Activated CD8-positive, alpha-beta T cell treated with anti-CD3 and anti-CD28 coated beads for 36 hours (primary cell): ENCODE measurements at regions not wholly inside any gene's neighbourhood (a gene's known extent, or its start where the extent isn't known, plus 50 kb on each side); places are given as distances from the start of the nearest gene placed in this dataset.

Experiments used
- ATAC-seq: fragments of 200-7000 bp; cut with Tn5 transposase; one replicate; pipeline ENCODE4 v1.10.0; 2021; ENCODE audit warnings: mild to moderate bottlenecking, moderate library complexity
- CTCF ChIA-PET: fragments of 350-600 bp; sonication (Branson Sonifier 250); formaldehyde crosslinking; loops from one replicate; lab custom pipeline; 2021; ENCODE audit warnings: antibody characterized with exemption; lab: Charles Lee
- POLR2A ChIA-PET: fragments of 350-600 bp; sonication (Branson Sonifier 250); formaldehyde crosslinking; loops from one replicate; lab custom pipeline; 2021; ENCODE audit warnings: antibody characterized with exemption; lab: Charles Lee
- DNase-seq: peaks from one replicate; pipeline ENCODE4 v3.0.0-alpha.2; 2020
- H3K27ac Mint-ChIP-seq: one replicate; pipeline ENCODE4 v1.8.0; 2021; ENCODE audit warnings: mild to moderate bottlenecking, mixed read lengths
- H3K27me3 Mint-ChIP-seq: one replicate; pipeline ENCODE4 v1.8.0; 2021; ENCODE audit warnings: mixed read lengths
- H3K36me3 Mint-ChIP-seq: one replicate; pipeline ENCODE4 v1.8.0; 2021; ENCODE audit warnings: low read depth, mixed read lengths
- H3K4me1 Mint-ChIP-seq: one replicate; pipeline ENCODE4 v1.8.0; 2021; ENCODE audit warnings: low read depth, mixed read lengths
- H3K4me3 Mint-ChIP-seq: one replicate; pipeline ENCODE4 v1.8.0; 2021; ENCODE audit warnings: mild to moderate bottlenecking, moderate library complexity, mixed read lengths
- H3K9me3 Mint-ChIP-seq: one replicate; pipeline ENCODE4 v1.8.0; 2021; ENCODE audit warnings: mixed read lengths
- intact Hi-C: fragments of 100-400 bp; cut with micrococcal nuclease; formaldehyde crosslinking; loops from one replicate; pipeline ENCODE4 v1.10.0; 2022
- TF ChIP-seq, protein P1 (sequence below): fragments of 200-600 bp; IDR thresholded peaks from one replicate; pipeline ENCODE4 v1.8.0; 2022; ENCODE audit warnings: antibody characterized with exemption, mild to moderate bottlenecking

DNA sequence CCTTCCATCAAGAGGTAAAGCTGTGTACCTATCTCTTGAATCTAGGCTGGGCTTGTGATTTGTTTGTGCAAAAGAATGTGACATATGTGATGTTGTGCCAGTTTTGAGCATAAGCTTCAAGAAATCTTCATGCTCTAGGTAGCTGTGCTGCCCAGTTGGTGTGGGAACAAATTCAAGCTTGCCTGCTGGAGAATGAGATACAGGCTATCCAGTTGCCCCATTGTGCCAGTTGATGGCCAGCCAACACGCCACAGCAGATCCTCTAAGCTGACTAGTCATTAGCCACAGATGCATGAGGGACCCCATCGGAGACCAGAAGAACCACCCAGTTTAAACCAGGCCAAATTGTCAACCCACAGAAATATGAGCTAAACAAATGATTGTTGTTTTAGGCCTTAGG, 180.5 kb upstream of the MPHOSPH6 start:
- CTCF ChIA-PET: interaction anchor here (1.2 to 1.5 kb wide), 2 partner anchors 9 to 87 kb away, joined by 3 to 8 read pairs; no protein-coding TSS in a partner anchor
- Mint-ChIP-seq H3K9me3 (no peaks in the 10 kb centered on the region), H3K4me3 (no peak overlapping the region), H3K4me1 (no peaks in the 10 kb centered on the region), H3K27me3 (no peaks in the 10 kb centered on the region), H3K27ac (no peak overlapping the region), H3K36me3 (no peaks in the 10 kb centered on the region)
- POLR2A ChIA-PET: no interaction called here
- no peak for ATAC-seq
- intact Hi-C loops: loop anchor here (10.0 kb wide), 1 partner anchor 56 kb away; no protein-coding TSS in a partner anchor
- no peak for DNase-seq
- TF ChIP-seq, protein P1, sequence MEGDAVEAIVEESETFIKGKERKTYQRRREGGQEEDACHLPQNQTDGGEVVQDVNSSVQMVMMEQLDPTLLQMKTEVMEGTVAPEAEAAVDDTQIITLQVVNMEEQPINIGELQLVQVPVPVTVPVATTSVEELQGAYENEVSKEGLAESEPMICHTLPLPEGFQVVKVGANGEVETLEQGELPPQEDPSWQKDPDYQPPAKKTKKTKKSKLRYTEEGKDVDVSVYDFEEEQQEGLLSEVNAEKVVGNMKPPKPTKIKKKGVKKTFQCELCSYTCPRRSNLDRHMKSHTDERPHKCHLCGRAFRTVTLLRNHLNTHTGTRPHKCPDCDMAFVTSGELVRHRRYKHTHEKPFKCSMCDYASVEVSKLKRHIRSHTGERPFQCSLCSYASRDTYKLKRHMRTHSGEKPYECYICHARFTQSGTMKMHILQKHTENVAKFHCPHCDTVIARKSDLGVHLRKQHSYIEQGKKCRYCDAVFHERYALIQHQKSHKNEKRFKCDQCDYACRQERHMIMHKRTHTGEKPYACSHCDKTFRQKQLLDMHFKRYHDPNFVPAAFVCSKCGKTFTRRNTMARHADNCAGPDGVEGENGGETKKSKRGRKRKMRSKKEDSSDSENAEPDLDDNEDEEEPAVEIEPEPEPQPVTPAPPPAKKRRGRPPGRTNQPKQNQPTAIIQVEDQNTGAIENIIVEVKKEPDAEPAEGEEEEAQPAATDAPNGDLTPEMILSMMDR: no peak

DNA sequence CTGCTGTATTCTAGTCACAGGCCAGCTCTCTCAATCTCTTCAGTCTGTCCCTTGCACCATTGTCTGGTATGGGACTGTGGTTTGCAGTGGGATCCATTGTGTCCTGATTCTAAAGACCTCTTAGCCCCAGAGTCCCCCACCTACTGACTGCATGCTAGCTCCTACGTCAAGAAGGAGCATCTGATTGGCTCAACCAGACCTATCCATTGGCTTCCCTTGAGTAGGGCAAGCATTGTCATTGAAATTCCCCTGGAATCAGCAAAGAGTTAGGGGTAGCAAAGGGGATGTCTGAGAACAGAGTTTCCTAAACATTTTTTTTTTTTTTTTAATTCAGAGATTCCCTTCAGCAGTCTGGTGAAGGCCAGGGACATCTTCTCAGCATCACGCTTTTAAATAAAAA, 175.3 kb upstream of the MPHOSPH6 start:
- intact Hi-C loops: no loop called here
- Mint-ChIP-seq H3K9me3 (no peaks in the 10 kb centered on the region), H3K36me3 (no peaks in the 10 kb centered on the region), H3K27ac (no peak overlapping the region), H3K4me1 (no peaks in the 10 kb centered on the region), H3K27me3 (peaks cover 8% of the 10 kb centered on the region), H3K4me3 (no peak overlapping the region)
- ATAC-seq (no peak), DNase-seq (no peak)
- ChIA-PET CTCF (interaction anchor here (3.0 kb wide), 1 partner anchor 82 kb away, joined by 16 read pairs; no protein-coding TSS in a partner anchor), POLR2A (no interaction called here)
- TF ChIP-seq, protein P1: no peak

DNA sequence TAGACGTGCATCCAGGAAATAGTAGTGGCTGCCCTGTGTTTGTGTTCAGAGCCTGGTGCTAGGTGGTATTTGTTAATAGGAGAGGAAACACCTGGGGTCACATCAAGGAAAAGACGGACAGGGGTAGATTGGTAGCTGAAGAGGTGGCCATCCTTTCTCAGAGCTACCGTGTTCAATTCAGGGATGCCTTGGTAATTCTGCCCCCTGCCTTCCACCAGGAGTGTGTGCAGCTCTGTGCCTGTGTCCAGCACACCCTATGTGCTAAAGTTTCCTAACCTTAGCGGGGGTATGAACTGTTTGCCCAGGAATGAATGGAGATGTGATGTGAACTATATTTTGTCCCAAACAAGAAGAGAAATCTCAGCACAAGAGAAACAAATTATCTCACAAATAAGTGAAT, 174.1 kb upstream of the MPHOSPH6 start:
- H3K36me3 Mint-ChIP-seq: no peaks in the 10 kb centered on the region
- ChIA-PET POLR2A (no interaction called here), CTCF (interaction anchor here (1.0 to 3.0 kb wide), 3 partner anchors 17 to 402 kb away, joined by 4 to 16 read pairs (median 5); no protein-coding TSS in a partner anchor)
- ATAC-seq: no peak
- no peaks in the 10 kb centered on the region for H3K4me1 Mint-ChIP-seq
- DNase-seq: no peak
- H3K27ac Mint-ChIP-seq: no peak overlapping the region
- intact Hi-C loops: no loop called here
- H3K9me3 Mint-ChIP-seq: no peaks in the 10 kb centered on the region
- TF ChIP-seq, protein P1: no peak
- H3K27me3 Mint-ChIP-seq: peaks cover 15% of the 10 kb centered on the region
- no peak overlapping the region for H3K4me3 Mint-ChIP-seq

DNA sequence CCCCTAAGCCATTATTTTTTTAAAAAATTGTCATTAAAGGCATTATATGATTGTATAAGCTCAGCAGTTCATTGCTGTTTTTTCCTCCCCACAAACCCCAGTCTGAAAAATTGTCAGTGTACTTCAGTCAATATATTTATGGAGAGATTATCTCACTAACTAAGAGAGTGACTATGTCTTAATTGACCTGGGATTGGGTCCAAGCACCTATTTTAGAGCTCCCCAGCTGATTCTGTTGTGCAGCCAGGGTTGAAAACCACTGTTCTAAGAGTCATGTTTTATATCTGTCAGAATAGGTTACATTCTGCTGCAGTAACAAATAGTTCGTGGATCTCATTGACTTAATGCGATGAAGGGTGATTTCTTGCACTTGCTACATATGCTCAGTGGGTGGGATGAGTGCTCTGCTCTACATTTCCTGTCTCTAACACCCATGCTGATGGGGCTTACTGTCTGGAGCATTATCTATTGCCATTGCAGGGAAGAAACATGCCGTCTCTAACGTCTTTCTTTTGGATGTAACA, 171.2 kb upstream of the MPHOSPH6 start:
- Mint-ChIP-seq H3K27ac (no peak overlapping the region), H3K4me1 (no peaks in the 10 kb centered on the region), H3K36me3 (no peaks in the 10 kb centered on the region), H3K27me3 (peaks cover 20% of the 10 kb centered on the region), H3K4me3 (no peak overlapping the region), H3K9me3 (no peaks in the 10 kb centered on the region)
- TF ChIP-seq, protein P1: no peak
- DNase-seq (no peak), ATAC-seq (no peak)
- intact Hi-C loops: no loop called here
- ChIA-PET CTCF (interaction anchor here (1.2 kb wide), 1 partner anchor 10 kb away, joined by 3 read pairs; no protein-coding TSS in a partner anchor), POLR2A (no interaction called here)

DNA sequence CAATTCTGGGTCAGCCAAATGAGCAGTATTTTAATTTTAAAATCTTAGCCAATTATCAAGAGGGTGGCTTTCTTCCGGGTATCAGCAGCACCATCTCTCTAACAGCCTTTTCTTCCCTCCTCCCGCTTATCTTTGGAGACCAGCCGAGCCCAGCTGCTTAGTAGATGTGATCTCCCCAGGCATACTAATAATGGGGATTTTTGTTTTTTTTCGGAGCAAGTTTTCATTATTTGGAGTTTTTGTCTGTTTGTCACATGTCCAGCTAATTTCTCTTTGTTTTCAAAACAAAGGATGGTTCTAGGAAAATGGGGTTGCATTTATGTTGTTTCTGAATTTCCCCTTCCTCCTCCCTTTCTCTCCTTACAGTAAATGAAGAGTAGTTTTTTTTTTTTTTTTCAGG, 170.5 kb upstream of the MPHOSPH6 start:
- CTCF ChIA-PET: no interaction called here
- ATAC-seq (no peak), DNase-seq (no peak)
- intact Hi-C loops: no loop called here
- Mint-ChIP-seq H3K27ac (no peak overlapping the region), H3K36me3 (no peaks in the 10 kb centered on the region), H3K27me3 (peaks cover 22% of the 10 kb centered on the region), H3K4me1 (no peaks in the 10 kb centered on the region), H3K9me3 (no peaks in the 10 kb centered on the region), H3K4me3 (no peak overlapping the region)
- POLR2A ChIA-PET: no interaction called here
- TF ChIP-seq, protein P1: no peak
